ENCODE measurements at regions not wholly inside any gene's neighbourhood (a gene's known extent, or its start where the extent isn't known, plus 50 kb on each side); places are given as distances from the start of the nearest gene placed in this dataset.

GRCh38 chr20:29296256-29297230 is 1960.9 kb upstream of the DEFB115 start:
- no peaks in the 10 kb centered on the region for H3K9me2 ChIP-seq (replicated peaks; ENCODE audit: insufficient read depth, low read length)
- H4K20me1 ChIP-seq (ENCODE audit: insufficient read depth, low read length) = no peaks in the 10 kb centered on the region
- H2AFZ ChIP-seq (ENCODE audit: low read length) = no peak overlapping the region
- H3K36me3 ChIP-seq (replicated peaks; ENCODE audit: insufficient read depth, low read length) = no peaks in the 10 kb centered on the region
- H3K27me3 ChIP-seq (replicated peaks; ENCODE audit: insufficient read depth, low read length) = no peaks in the 10 kb centered on the region
- no peaks in the 10 kb centered on the region for H3K4me1 ChIP-seq (ENCODE audit: low read length)
- no peak for DNase-seq
- no peak overlapping the region for H3K4me2 ChIP-seq (ENCODE audit: low read depth, low read length)
- no peak overlapping the region for H3K4me3 ChIP-seq (ENCODE audit: low read length)
- H3K27ac ChIP-seq (ENCODE audit: low read length) = no peak overlapping the region
- TF ChIP-seq CTCF (IDR thresholded peaks at IDR 0.05; ENCODE audit: low read length) (no peak), EZH2 (optimal IDR thresholded peaks at IDR 0.05; ENCODE audit: low read depth, low read length) (no peak), EZH2phosphoT487 (IDR thresholded peaks at IDR 0.05; ENCODE audit: low read length) (no peak)
- H3F3A ChIP-seq (ENCODE audit: insufficient read depth, low read length) = no peaks in the 10 kb centered on the region
- H3K79me2 ChIP-seq (ENCODE audit: low read length) = no peaks in the 10 kb centered on the region
- no peak overlapping the region for H3K9ac ChIP-seq (ENCODE audit: low read length)
- no peaks in the 10 kb centered on the region for H3K9me3 ChIP-seq (replicated peaks; ENCODE audit: insufficient read depth, low read length)

GRCh38 chr20:29297411-29298270 is 1959.8 kb upstream of the DEFB115 start:
- H3K9ac ChIP-seq (ENCODE audit: low read length) = no peak overlapping the region
- H3K9me3 ChIP-seq (replicated peaks; ENCODE audit: insufficient read depth, low read length) = no peaks in the 10 kb centered on the region
- no peak overlapping the region for H2AFZ ChIP-seq (ENCODE audit: low read length)
- H3K36me3 ChIP-seq (replicated peaks; ENCODE audit: insufficient read depth, low read length) = no peaks in the 10 kb centered on the region
- H4K20me1 ChIP-seq (ENCODE audit: insufficient read depth, low read length) = no peaks in the 10 kb centered on the region
- no peak overlapping the region for H3K27ac ChIP-seq (ENCODE audit: low read length)
- no peaks in the 10 kb centered on the region for H3K79me2 ChIP-seq (ENCODE audit: low read length)
- H3K27me3 ChIP-seq (replicated peaks; ENCODE audit: insufficient read depth, low read length) = no peaks in the 10 kb centered on the region
- TF ChIP-seq EZH2 (optimal IDR thresholded peaks at IDR 0.05; ENCODE audit: low read depth, low read length) (no peak), CTCF (IDR thresholded peaks at IDR 0.05; ENCODE audit: low read length) (no peak), EZH2phosphoT487 (IDR thresholded peaks at IDR 0.05; ENCODE audit: low read length) (no peak)
- no peaks in the 10 kb centered on the region for H3K9me2 ChIP-seq (replicated peaks; ENCODE audit: insufficient read depth, low read length)
- H3F3A ChIP-seq (ENCODE audit: insufficient read depth, low read length) = no peaks in the 10 kb centered on the region
- no peaks in the 10 kb centered on the region for H3K4me1 ChIP-seq (ENCODE audit: low read length)
- no peak overlapping the region for H3K4me2 ChIP-seq (ENCODE audit: low read depth, low read length)
- H3K4me3 ChIP-seq (ENCODE audit: low read length) = no peak overlapping the region
- no peak for DNase-seq

- Histone ChIP-seq H3K27ac (ENCODE audit: low read length) (no peak overlapping the region), H3K4me1 (ENCODE audit: low read length) (no peaks in the 10 kb centered on the region), H3K36me3 (replicated peaks; ENCODE audit: insufficient read depth, low read length) (no peaks in the 10 kb centered on the region), H3K4me3 (ENCODE audit: low read length) (no peak overlapping the region), H3K79me2 (ENCODE audit: low read length) (no peaks in the 10 kb centered on the region), H3K4me2 (ENCODE audit: low read depth, low read length) (no peak overlapping the region), H3F3A (ENCODE audit: insufficient read depth, low read length) (no peaks in the 10 kb centered on the region), H3K9me2 (replicated peaks; ENCODE audit: insufficient read depth, low read length) (no peaks in the 10 kb centered on the region), H2AFZ (ENCODE audit: low read length) (no peak overlapping the region), H3K9me3 (replicated peaks; ENCODE audit: insufficient read depth, low read length) (no peaks in the 10 kb centered on the region), H4K20me1 (ENCODE audit: insufficient read depth, low read length) (no peaks in the 10 kb centered on the region), H3K27me3 (replicated peaks; ENCODE audit: insufficient read depth, low read length) (no peaks in the 10 kb centered on the region), H3K9ac (ENCODE audit: low read length) (no peak overlapping the region)
- TF ChIP-seq EZH2 (optimal IDR thresholded peaks at IDR 0.05; ENCODE audit: low read depth, low read length) = no peak
- no peak for TF ChIP-seq EZH2phosphoT487 (IDR thresholded peaks at IDR 0.05; ENCODE audit: low read length)
- no peak for TF ChIP-seq CTCF (IDR thresholded peaks at IDR 0.05; ENCODE audit: low read length)
- no peak for DNase-seq
Observed at GRCh38 chr20:29298271-29298590, 1959.2 kb upstream of the DEFB115 start.
